Ovary (tissue), 3 donors: ENCODE measurements at regions not wholly inside any gene's neighbourhood (a gene's known extent, or its start where the extent isn't known, plus 50 kb on each side); places are given as distances from the start of the nearest gene placed in this dataset.

Source experiments
- CTCF ChIP-seq, 3 donors: fragments of 450-650 bp in 2 of 3; fragments of 200-600 bp in 1 of 3; IDR thresholded peaks; one replicate each; pipeline versions ENCODE4 v1.5.1 to v1.8.0; 2016 to 2022; ENCODE audit warnings: antibody characterized with exemption in 3 of 3, mild to moderate bottlenecking in 1 of 3
- POLR2A ChIP-seq: fragments of 450-650 bp; IDR thresholded peaks from one replicate; pipeline ENCODE4 v1.6.1; 2017; ENCODE audit warnings: antibody characterized with exemption, mild to moderate bottlenecking, moderate library complexity
- donor health status: DM: no; HTN: no; CAD: no.

- TF ChIP-seq CTCF (IDR thresholded peaks at IDR 0.05) = no peak
- no peak for TF ChIP-seq POLR2A
Observed at GRCh38 chr2:204018717-204019116, 82.2 kb downstream of the ICOS start.
